GM20000 (cell line): ENCODE measurements at regions not wholly inside any gene's neighbourhood (a gene's known extent, or its start where the extent isn't known, plus 50 kb on each side); places are given as distances from the start of the nearest gene placed in this dataset.

ENCODE experiments used
- DNase-seq: peaks from one replicate; pipeline ENCODE4 v3.0.0; 2012; ENCODE audit warnings: low spot score
- CTCF ChIP-seq: IDR thresholded peaks from 2 replicates; pipeline ENCODE4 v1.5.1; 2012; ENCODE audit warnings: mild to moderate bottlenecking, control low read depth; ENCODE audit errors: extremely low read depth, missing control alignments

DNA sequence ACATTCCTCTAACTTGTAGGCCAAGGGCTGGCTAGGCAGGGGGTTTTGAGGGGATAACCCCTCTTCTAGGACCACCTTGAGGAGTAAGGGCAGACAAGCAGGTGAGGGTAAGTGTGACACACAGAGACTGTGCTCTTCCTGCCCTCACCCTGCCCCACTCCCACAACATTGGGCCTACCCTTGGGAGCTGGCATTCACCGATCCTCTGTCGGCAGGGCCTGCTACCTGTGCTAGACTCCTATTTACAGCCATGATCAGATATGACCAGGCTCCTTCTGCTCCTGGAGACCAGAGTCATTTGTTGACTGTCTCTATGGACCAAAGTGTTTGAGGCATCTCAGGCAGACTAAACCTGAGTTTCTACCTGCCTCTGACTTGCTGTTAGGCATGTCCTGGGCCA lies 68.3 kb downstream of the SYF2 start:
- DNase-seq = no peak
- TF ChIP-seq CTCF = no peak

- DNase-seq = no peak
- TF ChIP-seq CTCF = no peak
These were observed 70.3 kb downstream of the SYF2 start for GRCh38 chr1:25161981-25162380.

- TF ChIP-seq CTCF = no peak
These were observed 74.5 kb downstream of the SYF2 start for GRCh38 chr1:25157846-25158245.

GRCh38 chr1:25150985-25151495 lies 81.3 kb downstream of the SYF2 start:
- DNase-seq = no peak
- no peak for TF ChIP-seq CTCF

More at GRCh38 chr1:25157846-25158245, 74.5 kb downstream of the SYF2 start:
- no peak for DNase-seq

DNA sequence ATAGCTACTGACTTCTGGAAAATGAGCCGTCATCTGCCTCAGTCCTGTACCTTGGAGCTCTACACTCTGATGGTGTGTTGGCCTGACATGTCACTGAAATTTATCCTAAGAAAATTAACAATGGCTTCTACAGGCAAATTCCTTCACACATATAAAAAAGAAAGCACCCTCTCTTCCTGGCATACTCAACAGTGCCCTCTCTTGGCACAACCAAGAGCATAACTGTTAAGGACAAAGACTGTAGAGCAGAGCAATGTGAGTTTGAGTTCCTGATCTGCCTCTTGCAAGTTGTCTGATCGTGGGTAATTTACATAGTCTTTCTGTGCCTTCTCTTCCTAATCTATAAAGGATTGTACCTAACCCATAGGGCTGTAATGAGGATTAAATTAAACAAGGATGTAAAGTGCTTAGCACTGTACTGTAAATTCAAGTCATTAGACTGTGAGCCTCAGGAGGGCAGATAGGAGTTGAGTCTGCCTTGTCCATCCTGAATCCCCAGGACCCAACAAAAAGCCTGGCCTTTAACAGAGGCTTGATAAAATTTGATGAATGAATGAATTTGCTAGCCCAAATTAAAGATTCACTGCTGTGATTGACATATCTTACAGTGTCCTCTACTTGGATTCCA lies 83.5 kb downstream of the SYF2 start:
- peak; percentile 46 for DNase-seq

DNA sequence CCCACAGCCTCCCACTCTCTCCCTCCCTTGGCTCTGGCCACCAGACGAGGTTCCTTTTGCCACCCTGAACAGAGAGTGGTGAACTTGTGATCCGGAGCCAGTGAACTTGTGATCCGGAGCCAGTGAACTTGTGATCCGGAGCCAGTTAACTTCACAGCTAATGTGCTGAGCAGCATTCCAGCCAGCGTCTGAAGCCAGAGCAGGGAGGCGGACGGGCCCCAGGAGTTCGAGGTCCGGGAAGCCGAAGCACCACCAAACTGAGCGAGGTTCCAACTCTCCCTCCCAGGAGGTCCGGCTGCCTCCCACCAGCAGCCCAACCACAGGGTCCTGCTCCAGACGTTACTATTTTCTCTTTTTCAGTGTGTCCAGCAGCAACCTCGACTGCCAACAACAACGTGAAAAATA lies 85.8 kb downstream of the SYF2 start:
- DNase-seq = no peak
- TF ChIP-seq CTCF = no peak

More for the DNA sequence above, 83.5 kb downstream of the SYF2 start:
- peak; percentile 61 for TF ChIP-seq CTCF

DNA sequence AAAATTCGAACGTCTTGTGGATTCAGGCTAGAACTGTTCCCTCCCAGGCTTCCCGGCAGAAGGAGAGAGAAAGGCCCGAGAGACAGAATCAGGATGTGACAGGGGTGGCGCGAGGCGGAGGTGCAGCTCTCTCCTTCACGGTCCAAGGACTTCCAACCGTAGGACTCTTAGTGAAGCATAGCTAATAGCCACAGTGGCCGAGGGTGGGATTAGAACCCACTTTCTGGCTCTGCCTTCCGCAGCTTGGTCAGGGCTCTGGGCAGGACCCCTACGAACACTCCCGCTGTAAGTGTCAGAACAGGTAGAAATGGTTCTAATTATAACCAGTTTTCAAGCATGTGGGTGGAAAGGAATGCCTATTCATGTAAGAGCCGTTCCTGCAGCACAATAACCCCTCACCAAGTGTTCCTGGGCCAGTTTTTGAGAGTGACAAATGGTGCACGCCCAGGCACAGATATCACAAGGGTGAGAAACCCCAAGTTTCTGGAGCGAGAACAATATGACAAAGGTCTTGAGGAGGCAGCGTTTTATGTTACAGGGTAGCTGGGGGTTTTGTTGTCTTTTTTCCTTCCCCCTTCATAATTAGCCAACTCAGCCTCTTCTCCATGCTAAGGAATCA lies 86.4 kb downstream of the SYF2 start:
- no peak for TF ChIP-seq CTCF
- peak; percentile 48 for DNase-seq
